ENCODE measurements at regions not wholly inside any gene's neighbourhood (a gene's known extent, or its start where the extent isn't known, plus 50 kb on each side); places are given as distances from the start of the nearest gene placed in this dataset.

DNA sequence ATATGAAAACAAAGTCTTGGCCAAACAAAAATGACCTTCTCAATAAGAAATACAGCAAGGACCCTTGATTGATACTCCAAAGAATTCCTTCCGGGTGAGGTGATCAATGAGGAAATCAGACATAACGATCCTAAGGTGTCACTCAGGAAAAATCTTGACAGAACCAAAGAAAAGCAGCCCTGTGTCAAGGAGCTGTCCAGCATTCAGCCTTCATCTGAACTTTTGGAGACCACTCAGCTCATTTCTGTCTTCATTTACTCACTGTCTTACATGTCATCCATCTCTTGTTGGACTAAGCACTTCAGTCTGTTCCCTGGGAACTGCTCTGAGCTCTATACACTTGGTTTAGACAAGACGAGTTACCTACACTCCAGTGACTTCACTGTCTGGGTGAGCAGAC, 179.9 kb downstream of the GRIN2B start:
- DNase-seq (ENCODE audit: low read depth in 1 of 2, low spot score in 1 of 2) = no peak
- H3K27ac ChIP-seq (replicated peaks) = no peak overlapping the region
- H3K4me3 ChIP-seq (replicated peaks; ENCODE audit: insufficient read depth, low read length) = no peak overlapping the region
- TF ChIP-seq POLR2AphosphoS5 (IDR thresholded peaks at IDR 0.05; ENCODE audit: low read depth) (no peak), GABPA (IDR thresholded peaks at IDR 0.05; ENCODE audit: low read depth) (no peak), SPI1 (IDR thresholded peaks at IDR 0.05; ENCODE audit: borderline replicate concordance, low read depth) (no peak), REST (IDR thresholded peaks at IDR 0.05; ENCODE audit: insufficient replicate concordance, low read depth) (peak; percentile 83)
- TF ChIP-seq, protein P1, sequence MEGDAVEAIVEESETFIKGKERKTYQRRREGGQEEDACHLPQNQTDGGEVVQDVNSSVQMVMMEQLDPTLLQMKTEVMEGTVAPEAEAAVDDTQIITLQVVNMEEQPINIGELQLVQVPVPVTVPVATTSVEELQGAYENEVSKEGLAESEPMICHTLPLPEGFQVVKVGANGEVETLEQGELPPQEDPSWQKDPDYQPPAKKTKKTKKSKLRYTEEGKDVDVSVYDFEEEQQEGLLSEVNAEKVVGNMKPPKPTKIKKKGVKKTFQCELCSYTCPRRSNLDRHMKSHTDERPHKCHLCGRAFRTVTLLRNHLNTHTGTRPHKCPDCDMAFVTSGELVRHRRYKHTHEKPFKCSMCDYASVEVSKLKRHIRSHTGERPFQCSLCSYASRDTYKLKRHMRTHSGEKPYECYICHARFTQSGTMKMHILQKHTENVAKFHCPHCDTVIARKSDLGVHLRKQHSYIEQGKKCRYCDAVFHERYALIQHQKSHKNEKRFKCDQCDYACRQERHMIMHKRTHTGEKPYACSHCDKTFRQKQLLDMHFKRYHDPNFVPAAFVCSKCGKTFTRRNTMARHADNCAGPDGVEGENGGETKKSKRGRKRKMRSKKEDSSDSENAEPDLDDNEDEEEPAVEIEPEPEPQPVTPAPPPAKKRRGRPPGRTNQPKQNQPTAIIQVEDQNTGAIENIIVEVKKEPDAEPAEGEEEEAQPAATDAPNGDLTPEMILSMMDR (IDR thresholded peaks at IDR 0.05; ENCODE audit: insufficient read depth, low read length) = no peak
- no peaks in the 10 kb centered on the region for H3K27me3 ChIP-seq (ENCODE audit: insufficient read depth, poor library complexity, severe bottlenecking)

GRCh38 chr12:13799574-13799973, 181.8 kb downstream of the GRIN2B start:
- Histone ChIP-seq H3K27ac (replicated peaks) (no peak overlapping the region), H3K4me3 (replicated peaks; ENCODE audit: insufficient read depth, low read length) (no peak overlapping the region), H3K27me3 (ENCODE audit: insufficient read depth, poor library complexity, severe bottlenecking) (no peaks in the 10 kb centered on the region)
- DNase-seq (ENCODE audit: low read depth in 1 of 2, low spot score in 1 of 2) = no peak
- TF ChIP-seq, protein P1 (IDR thresholded peaks at IDR 0.05; ENCODE audit: insufficient read depth, low read length) = no peak
- TF ChIP-seq REST (IDR thresholded peaks at IDR 0.05; ENCODE audit: insufficient replicate concordance, low read depth) (no peak), GABPA (IDR thresholded peaks at IDR 0.05; ENCODE audit: low read depth) (no peak), SPI1 (IDR thresholded peaks at IDR 0.05; ENCODE audit: borderline replicate concordance, low read depth) (no peak), POLR2AphosphoS5 (IDR thresholded peaks at IDR 0.05; ENCODE audit: low read depth) (no peak)

GRCh38 chr12:13798162-13798561, 183.2 kb downstream of the GRIN2B start:
- no peak overlapping the region for H3K4me3 ChIP-seq (replicated peaks; ENCODE audit: insufficient read depth, low read length)
- no peak for DNase-seq (ENCODE audit: low read depth in 1 of 2, low spot score in 1 of 2)
- no peak for TF ChIP-seq POLR2AphosphoS5 (IDR thresholded peaks at IDR 0.05; ENCODE audit: low read depth)
- TF ChIP-seq GABPA (IDR thresholded peaks at IDR 0.05; ENCODE audit: low read depth) = no peak
- TF ChIP-seq REST (IDR thresholded peaks at IDR 0.05; ENCODE audit: insufficient replicate concordance, low read depth) = no peak
- TF ChIP-seq, protein P1 (IDR thresholded peaks at IDR 0.05; ENCODE audit: insufficient read depth, low read length) = no peak
- TF ChIP-seq SPI1 (IDR thresholded peaks at IDR 0.05; ENCODE audit: borderline replicate concordance, low read depth) = no peak
- no peaks in the 10 kb centered on the region for H3K27me3 ChIP-seq (ENCODE audit: insufficient read depth, poor library complexity, severe bottlenecking)
- H3K27ac ChIP-seq (replicated peaks) = no peak overlapping the region
